Islet of Langerhans (tissue), 1 donor: ENCODE measurements at regions not wholly inside any gene's neighbourhood (a gene's known extent, or its start where the extent isn't known, plus 50 kb on each side); places are given as distances from the start of the nearest gene placed in this dataset.

Experiments
- FAIRE-seq: peaks from one replicate; lab custom pipeline; 2011; peaks lifted over from hg19 to GRCh38; lab: Jason Lieb, UNC

- FAIRE-seq: no peak
These were observed 169.1 kb downstream of the KATNIP start for GRCh38 chr16:27719106-27719445.

DNA sequence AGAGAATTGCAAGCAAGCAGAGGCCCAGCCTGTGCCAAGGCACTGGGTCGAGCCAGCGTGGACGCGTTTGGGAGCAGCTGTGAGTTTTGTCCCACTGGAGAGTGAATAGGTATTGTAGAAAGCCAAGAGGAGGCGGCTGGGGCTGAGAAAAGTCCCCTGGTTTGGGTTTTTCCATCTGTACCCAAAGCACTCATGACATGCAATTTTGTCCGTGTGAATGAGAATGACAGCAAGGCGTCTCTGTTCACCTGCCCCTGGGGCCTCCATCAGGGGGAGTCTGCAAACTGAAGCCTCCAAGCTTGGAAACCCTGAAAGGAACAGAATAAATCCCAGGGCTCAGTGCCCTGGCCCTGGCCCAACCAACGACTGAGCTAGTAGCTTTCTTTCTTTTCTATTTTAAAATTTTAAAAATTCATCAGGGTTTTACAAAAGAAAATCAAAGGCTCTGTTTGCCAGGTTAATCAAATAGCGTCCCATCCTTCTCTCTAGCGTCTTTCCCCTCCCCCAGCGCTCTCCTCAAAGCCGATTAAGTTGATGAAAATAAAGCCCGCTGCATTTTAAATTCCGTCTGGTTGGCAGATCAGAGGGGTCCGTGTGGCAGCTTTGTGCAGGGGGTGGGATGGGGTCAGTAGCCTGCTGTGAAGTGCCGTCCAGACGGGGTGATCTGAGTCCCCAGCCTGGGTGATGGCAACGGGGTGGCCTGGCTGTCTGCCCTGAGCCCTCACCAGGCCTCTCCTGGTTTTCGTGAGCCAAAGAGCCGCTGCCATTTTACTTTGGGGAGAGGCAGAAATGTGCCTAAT is 171.0 kb downstream of the KATNIP start:
- no peak for FAIRE-seq

- FAIRE-seq: no peak
These were observed 171.7 kb downstream of the KATNIP start for GRCh38 chr16:27721531-27722181.

DNA sequence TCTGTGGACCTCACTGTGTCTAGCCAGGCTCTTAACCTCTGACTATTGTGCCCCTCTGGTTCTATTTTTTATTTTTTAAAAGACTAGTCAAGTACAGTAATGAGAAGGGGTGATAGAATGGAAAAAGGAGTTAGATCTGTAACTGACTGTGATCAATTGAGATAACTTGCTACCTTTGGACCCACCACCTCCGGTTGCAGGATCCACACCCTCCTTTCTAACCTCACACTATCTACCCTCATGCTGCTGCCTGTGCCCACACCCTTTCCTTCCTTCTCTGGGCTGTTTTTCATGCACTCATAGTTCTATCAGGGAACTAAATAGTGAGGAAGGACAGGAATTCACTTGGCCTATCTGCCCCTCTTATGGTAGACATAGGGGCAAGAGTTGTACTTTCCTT is 172.3 kb downstream of the KATNIP start:
- FAIRE-seq: no peak

- no peak for FAIRE-seq
These were observed 173.0 kb downstream of the KATNIP start for GRCh38 chr16:27722892-27723450.

DNA sequence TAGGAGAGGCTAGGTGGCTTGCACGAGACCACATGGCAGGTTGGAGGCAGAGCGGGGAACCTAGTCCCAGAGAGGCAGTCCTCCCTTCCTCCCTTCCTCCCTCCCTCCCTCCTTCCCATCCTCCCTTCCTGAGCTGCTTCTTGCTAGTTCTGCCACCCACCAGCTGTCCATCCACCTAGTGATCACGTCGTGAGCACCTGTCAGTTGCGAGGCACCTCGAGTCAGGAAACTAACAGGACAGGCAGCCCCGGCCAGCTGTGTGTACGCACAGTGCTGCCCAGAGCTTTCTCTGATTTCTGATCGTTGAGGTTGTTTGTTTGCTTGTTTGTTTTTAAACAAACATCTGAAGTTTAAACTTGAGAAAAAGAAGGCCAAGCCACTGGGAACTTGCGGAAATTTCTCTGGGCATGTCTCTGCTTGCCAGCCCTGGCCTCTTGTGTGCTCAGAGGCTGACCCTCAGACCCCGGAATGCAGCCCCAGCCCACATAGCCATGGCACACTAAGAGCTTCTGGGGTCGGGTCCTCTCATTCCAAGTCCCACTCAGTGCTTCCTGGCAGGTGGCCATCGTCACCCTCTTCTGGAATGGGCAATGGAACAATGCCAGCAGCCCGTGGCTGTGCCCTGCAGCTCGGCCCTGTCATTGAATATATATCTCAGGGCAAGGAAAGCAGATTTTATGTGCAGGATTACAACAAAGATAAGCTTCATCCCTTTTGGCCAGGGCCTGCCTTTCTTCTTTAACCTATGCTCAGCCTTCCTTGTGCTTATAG is 174.0 kb downstream of the KATNIP start:
- no peak for FAIRE-seq

GRCh38 chr16:27724482-27725235 is 174.7 kb downstream of the KATNIP start:
- no peak for FAIRE-seq

GRCh38 chr16:27725236-27726000 is 175.5 kb downstream of the KATNIP start:
- FAIRE-seq: no peak

GRCh38 chr16:27726621-27727261 is 176.8 kb downstream of the KATNIP start:
- no peak for FAIRE-seq

DNA sequence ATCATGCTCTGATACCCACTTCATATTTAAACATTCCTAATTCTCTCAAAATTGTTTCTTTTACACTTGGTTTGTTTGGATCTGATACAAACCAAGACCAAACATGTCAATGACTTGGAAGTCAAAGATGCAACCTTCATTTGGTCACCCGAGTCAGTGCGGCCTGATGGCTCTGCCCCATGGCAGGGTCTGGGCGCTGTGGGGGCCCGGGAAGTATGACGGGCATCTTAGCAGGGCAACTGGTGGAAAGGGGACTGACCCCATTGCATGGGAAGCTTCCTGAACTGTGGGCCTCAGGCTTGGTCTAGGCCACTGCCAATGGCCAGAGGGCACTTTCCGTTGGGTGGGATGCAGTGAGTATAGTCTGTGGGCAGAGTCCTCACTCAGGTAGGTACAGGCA is 178.0 kb downstream of the KATNIP start:
- FAIRE-seq: no peak

DNA sequence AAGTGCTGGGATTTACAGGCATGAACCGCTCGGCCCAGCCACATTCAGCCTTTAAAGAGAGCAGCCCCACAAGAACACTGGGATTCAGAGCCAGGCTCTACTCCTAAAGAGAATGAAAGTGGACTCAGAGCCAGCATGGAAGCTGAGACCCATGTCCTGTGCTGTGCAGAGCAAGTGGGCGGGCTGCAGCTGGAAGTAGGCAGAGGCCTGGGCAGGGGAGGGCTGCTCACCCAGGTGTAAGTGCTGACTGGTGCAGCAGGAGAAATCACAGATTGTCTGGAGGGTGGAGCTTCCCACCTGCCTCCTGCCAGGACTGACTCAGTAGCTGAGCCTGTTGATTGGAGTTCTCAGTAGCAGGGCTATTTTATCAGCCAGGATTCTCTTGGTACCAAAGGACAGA is 178.7 kb downstream of the KATNIP start:
- FAIRE-seq: no peak

GRCh38 chr16:27729516-27730304 is 179.8 kb downstream of the KATNIP start:
- no peak for FAIRE-seq

- no peak for FAIRE-seq
These were observed 180.8 kb downstream of the KATNIP start for GRCh38 chr16:27730661-27731210.

DNA sequence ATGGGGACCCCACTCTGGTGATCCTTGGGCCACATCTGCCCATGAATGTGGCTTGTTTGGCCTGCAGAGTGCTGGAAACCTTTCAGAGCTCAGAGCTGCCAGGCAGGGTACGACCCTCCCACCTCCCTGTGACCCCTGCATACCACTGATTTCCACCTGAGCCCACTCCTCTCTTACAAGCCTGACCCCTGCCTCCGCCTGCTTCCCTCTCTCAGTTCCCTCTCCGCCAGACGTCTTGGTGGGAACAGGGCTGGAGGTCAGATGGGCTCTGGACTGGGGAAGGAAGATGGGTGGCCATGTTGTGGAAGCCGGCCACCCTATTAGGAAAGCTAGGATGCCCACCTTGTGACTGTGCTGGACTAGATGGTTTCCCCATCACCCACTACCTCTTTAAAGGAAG is 185.1 kb downstream of the KATNIP start:
- no peak for FAIRE-seq

- no peak for FAIRE-seq
These were observed 186.5 kb downstream of the KATNIP start for GRCh38 chr16:27736431-27736830.

DNA sequence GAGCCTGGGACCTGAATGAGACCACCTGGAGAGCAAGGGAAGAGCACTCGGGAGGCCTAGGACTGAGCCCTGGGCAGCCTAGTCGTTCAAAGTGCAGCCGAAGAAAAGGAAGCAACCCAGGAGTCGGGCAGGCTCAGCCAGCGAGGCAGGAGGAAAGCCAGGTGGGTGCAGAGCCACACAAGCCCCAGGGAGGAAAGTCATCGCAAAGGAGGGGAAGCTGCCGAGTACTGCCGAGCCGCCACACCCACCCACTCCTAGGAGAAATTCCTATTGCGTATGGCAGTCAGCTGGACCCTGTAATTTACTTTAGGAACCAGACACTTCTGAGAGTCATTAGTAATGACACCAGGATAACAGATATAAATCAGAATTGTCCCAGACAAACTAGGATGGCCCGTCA is 187.6 kb downstream of the KATNIP start:
- no peak for FAIRE-seq
